ENCODE measurements at regions not wholly inside any gene's neighbourhood (a gene's known extent, or its start where the extent isn't known, plus 50 kb on each side); places are given as distances from the start of the nearest gene placed in this dataset.

DNA sequence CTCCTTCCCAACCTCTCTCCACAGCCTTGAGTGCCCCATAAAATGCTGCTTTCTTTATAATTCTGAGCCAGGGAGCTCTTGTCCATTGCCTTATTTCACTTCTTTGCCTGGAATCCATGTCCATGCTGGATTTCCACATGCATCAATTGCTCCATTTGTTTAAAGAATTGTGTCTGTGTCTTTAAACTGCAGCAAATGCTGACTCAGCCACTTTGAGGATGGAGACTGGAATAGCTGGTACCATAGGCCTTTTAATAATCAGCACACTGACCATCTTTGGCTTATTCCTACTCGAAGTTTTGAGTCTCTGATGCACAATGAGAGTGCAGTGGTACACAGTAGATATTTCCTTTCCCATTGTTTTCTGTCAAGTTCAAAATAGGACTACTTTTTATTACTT is 318.8 kb downstream of the LRIG3 start:
- TF ChIP-seq YY1 (IDR thresholded peaks at IDR 0.05; ENCODE audit: insufficient read depth, insufficient read length) = no peak
- TF ChIP-seq ZNF274 (IDR thresholded peaks at IDR 0.05; ENCODE audit: low read depth, low read length) = no peak
- no peak for TF ChIP-seq SUZ12 (IDR thresholded peaks at IDR 0.05; ENCODE audit: extremely low read depth, insufficient read depth, insufficient read length)
